OCI-LY1 (cell line): ENCODE measurements at regions not wholly inside any gene's neighbourhood (a gene's known extent, or its start where the extent isn't known, plus 50 kb on each side); places are given as distances from the start of the nearest gene placed in this dataset.

Source experiments
- EZH2 ChIP-seq: fragments of 200-600 bp; sonication (generic), shearing (Covaris generic); IDR thresholded peaks from 2 replicates; pipeline ENCODE4 v1.8.0; 2017; ENCODE audit warnings: borderline replicate concordance, mixed run types, mild to moderate bottlenecking, antibody characterized with exemption, low read length, moderate library complexity, mixed read lengths
- TF ChIP-seq, protein P1 (sequence below): fragments of 200-600 bp; sonication (generic), shearing (Covaris generic); IDR thresholded peaks from 2 replicates; pipeline ENCODE4 v1.5.1; 2017; ENCODE audit warnings: mild to moderate bottlenecking, antibody characterized with exemption, low read length, moderate library complexity, mixed read lengths

GRCh38 chr12:77535734-77536133 lies 295.0 kb upstream of the NAV3 start:
- TF ChIP-seq, protein P1, sequence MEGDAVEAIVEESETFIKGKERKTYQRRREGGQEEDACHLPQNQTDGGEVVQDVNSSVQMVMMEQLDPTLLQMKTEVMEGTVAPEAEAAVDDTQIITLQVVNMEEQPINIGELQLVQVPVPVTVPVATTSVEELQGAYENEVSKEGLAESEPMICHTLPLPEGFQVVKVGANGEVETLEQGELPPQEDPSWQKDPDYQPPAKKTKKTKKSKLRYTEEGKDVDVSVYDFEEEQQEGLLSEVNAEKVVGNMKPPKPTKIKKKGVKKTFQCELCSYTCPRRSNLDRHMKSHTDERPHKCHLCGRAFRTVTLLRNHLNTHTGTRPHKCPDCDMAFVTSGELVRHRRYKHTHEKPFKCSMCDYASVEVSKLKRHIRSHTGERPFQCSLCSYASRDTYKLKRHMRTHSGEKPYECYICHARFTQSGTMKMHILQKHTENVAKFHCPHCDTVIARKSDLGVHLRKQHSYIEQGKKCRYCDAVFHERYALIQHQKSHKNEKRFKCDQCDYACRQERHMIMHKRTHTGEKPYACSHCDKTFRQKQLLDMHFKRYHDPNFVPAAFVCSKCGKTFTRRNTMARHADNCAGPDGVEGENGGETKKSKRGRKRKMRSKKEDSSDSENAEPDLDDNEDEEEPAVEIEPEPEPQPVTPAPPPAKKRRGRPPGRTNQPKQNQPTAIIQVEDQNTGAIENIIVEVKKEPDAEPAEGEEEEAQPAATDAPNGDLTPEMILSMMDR: no peak
- no peak for TF ChIP-seq EZH2
